Small intestine (tissue), 7 donors: ENCODE measurements at regions not wholly inside any gene's neighbourhood (a gene's known extent, or its start where the extent isn't known, plus 50 kb on each side); places are given as distances from the start of the nearest gene placed in this dataset.

Source experiments
- DNase-seq, 2 donors: peaks; one replicate each; pipeline versions ENCODE4 v3.0.0 to v3.0.0-alpha.2; 2013
- FAIRE-seq: peaks from 2 replicates; lab custom pipeline; 2012; peaks lifted over from hg19 to GRCh38; lab: Jason Lieb, UNC
- H3K27ac ChIP-seq, 3 donors: one replicate each; pipeline ENCODE4 v1.5.1; 2013; ENCODE audit warnings: low read length in 2 of 3, mild to moderate bottlenecking in 2 of 3, control low read depth in 1 of 3, inconsistent platforms in 1 of 3, low read depth in 1 of 3, moderate library complexity in 1 of 3
- H3K27me3 ChIP-seq, 3 donors: one replicate each; pipeline ENCODE4 v1.6.1; 2013; ENCODE audit warnings: low read length in 3 of 3, inconsistent platforms in 1 of 3; ENCODE audit not compliant: control insufficient read depth in 3 of 3, insufficient read depth in 3 of 3
- H3K36me3 ChIP-seq, 3 donors: one replicate each; pipeline ENCODE4 v1.6.1; 2013; ENCODE audit warnings: low read length in 3 of 3, inconsistent platforms in 1 of 3, low read depth in 1 of 3, mild to moderate bottlenecking in 1 of 3, moderate library complexity in 1 of 3; ENCODE audit not compliant: control insufficient read depth in 3 of 3, insufficient read depth in 2 of 3
- H3K4me1 ChIP-seq, 3 donors: one replicate each; pipeline ENCODE4 v1.6.1; 2013; ENCODE audit warnings: low read length in 2 of 3, inconsistent platforms in 1 of 3, low read depth in 1 of 3, mild to moderate bottlenecking in 1 of 3, moderate library complexity in 1 of 3; ENCODE audit not compliant: control insufficient read depth in 3 of 3, insufficient read depth in 2 of 3
- H3K4me3 ChIP-seq, 3 donors: one replicate each; pipeline ENCODE4 v1.5.1; 2013; ENCODE audit warnings: low read length in 3 of 3, control low read depth in 1 of 3, inconsistent platforms in 1 of 3, low read depth in 1 of 3, mild to moderate bottlenecking in 1 of 3, moderate library complexity in 1 of 3
- H3K9me3 ChIP-seq, 2 donors: one replicate each; pipeline ENCODE4 v1.6.1; 2013; ENCODE audit warnings: low read depth in 1 of 2, low read length in 1 of 2; ENCODE audit not compliant: control insufficient read depth in 2 of 2, insufficient read depth in 1 of 2
- WGBS, 3 donors: extraction: QIAGEN DNeasy Blood & Tissue Kit; methylation state at CpG; one replicate each; pipeline ENCODE4 v1.1.7; 2013; 5-methylcytosine and 5-hydroxymethylcytosine counted together
- donor health status: healthy with polysubstance abuse.
- donor health status: control.
- donor health status: control.
- donor health status: Bipolar disorder and iron deficiency.
- donor health status: healthy.

GRCh38 chr20:57070296-57070695, 196.1 kb downstream of the BMP7 start:
- H3K27ac ChIP-seq, result no peak overlapping the region
- no peaks in the 10 kb centered on the region for H3K36me3 ChIP-seq
- no peak overlapping the region for H3K4me3 ChIP-seq
- H3K9me3 ChIP-seq, result no peaks in the 10 kb centered on the region
- DNase-seq, result no peak
- H3K27me3 ChIP-seq, result peaks cover 0 to 23% (median 22%) of the 10 kb centered on the region in 3 donors
- 58 to 75% (median 71%) methylated on average over 1 of the region's 1 CpG for WGBS, 3 donors
- H3K4me1 ChIP-seq, result no peaks in the 10 kb centered on the region
- no peak for FAIRE-seq

- H3K36me3 ChIP-seq, result no peaks in the 10 kb centered on the region
- no peak for DNase-seq
- peaks cover 0 to 23% (median 19%) of the 10 kb centered on the region in 3 donors for H3K27me3 ChIP-seq
- no peak overlapping the region for H3K27ac ChIP-seq
- H3K4me3 ChIP-seq, result no peak overlapping the region
- no peaks in the 10 kb centered on the region for H3K9me3 ChIP-seq
- no peaks in the 10 kb centered on the region for H3K4me1 ChIP-seq
- FAIRE-seq, result no peak
- WGBS, 3 donors, result 4 to 11% (median 11%) methylated on average over 14 of the region's 14 CpGs
Observed at GRCh38 chr20:57071283-57071731, 195.1 kb downstream of the BMP7 start.

DNA sequence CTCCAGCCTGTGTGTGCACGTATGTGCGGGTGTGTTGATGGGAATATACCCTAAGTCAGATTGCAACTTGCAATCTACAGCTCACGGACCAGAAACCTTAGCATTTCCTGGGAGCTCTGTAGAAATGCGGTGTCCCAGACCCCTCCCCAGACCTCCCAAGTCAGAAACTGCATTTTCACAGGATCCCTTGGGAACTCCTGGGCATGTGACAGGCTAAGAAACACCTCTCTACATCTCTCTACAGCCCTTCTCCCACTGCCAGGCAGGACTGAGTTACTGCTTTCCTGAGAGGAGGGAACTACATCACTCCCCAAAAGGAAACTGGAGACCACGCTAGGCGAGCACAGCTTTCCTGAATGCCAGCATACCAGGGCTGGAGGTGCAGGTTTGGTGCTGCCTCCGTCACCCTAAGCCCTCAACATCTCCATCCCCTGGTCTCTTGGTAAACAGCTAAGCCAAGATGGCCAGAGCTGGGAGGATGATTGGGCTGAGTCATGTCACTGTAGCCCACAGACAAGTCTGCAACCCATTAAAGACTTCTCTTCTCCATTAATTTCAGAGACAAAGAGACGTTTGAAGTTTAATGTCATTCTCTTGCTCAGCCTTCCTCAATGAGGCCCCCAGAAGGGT, 194.4 kb downstream of the BMP7 start:
- no peaks in the 10 kb centered on the region for H3K4me1 ChIP-seq
- H3K4me3 ChIP-seq, result no peak overlapping the region
- DNase-seq, result no peak
- no peak for FAIRE-seq
- H3K9me3 ChIP-seq, result no peaks in the 10 kb centered on the region
- peaks cover 0 to 23% (median 19%) of the 10 kb centered on the region in 3 donors for H3K27me3 ChIP-seq
- H3K36me3 ChIP-seq, result no peaks in the 10 kb centered on the region
- no peak overlapping the region for H3K27ac ChIP-seq
- 39 to 52% (median 39%) methylated on average over 8 of the region's 8 CpGs for WGBS, 3 donors

GRCh38 chr20:57073402-57073801, 193.0 kb downstream of the BMP7 start:
- Histone ChIP-seq H3K27ac (no peak overlapping the region), H3K4me3 (no peak overlapping the region), H3K9me3 (no peaks in the 10 kb centered on the region), H3K4me1 (no peaks in the 10 kb centered on the region), H3K27me3 (peaks cover 0 to 20% (median 17%) of the 10 kb centered on the region in 3 donors), H3K36me3 (no peaks in the 10 kb centered on the region)
- DNase-seq (no peak), FAIRE-seq (no peak)
- WGBS, 3 donors, result 56 to 63% (median 61%) methylated on average over 8 of the region's 8 CpGs

DNA sequence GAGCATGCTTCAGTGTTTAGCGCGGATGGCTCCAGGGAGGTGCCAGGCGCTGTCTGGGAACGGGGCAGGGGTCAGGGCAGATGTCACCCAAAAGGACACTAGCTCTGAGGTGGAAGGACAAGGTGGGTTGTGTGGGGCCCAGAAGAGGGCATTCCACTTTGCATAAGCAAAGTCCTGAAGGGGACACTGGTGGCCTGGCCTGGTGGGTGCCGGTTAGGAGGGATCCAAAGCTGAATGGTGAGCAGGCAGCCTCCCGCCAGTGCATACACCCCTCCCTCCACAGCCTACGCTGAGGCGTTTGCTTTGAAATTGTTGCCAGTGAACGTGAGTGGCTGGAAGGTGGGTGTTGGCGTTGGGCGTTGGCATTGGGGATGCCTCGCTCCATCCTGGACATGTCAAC, 192.1 kb downstream of the BMP7 start:
- 71 to 79% (median 74%) methylated on average over 12 of the region's 12 CpGs for WGBS, 3 donors
- H3K36me3 ChIP-seq, result no peaks in the 10 kb centered on the region
- no peak overlapping the region for H3K27ac ChIP-seq
- peaks cover 0 to 19% (median 16%) of the 10 kb centered on the region in 3 donors for H3K27me3 ChIP-seq
- no peaks in the 10 kb centered on the region for H3K4me1 ChIP-seq
- no peak for FAIRE-seq
- H3K4me3 ChIP-seq, result no peak overlapping the region
- no peak for DNase-seq
- H3K9me3 ChIP-seq, result no peaks in the 10 kb centered on the region

DNA sequence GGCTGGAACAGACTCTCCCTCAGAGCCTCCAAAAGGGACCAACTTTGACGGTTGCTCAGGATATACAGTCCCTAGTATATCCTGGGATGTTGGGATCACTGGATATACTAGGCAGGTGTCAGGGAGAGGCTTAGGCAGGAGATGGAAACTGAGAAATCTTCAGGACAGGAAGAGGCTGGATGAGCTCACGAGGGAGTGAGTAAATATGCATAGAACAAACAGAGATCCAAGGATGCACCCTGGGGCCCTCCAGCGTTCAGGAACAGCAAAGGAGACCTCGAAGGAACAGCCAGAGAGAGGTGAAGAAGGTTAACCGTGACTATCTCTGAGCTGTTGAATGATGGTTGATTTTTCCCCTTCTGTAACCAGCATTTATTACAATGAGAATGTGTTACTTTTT, 191.3 kb downstream of the BMP7 start:
- Histone ChIP-seq H3K4me1 (no peaks in the 10 kb centered on the region), H3K4me3 (no peak overlapping the region), H3K36me3 (no peaks in the 10 kb centered on the region), H3K27me3 (peaks cover 0 to 17% (median 11%) of the 10 kb centered on the region in 3 donors), H3K27ac (no peak overlapping the region), H3K9me3 (peaks cover 0 to 2% of the 10 kb centered on the region in 2 donors)
- 55 to 69% (median 68%) methylated on average over 5 of the region's 5 CpGs for WGBS, 3 donors
- DNase-seq (no peak), FAIRE-seq (no peak)

DNA sequence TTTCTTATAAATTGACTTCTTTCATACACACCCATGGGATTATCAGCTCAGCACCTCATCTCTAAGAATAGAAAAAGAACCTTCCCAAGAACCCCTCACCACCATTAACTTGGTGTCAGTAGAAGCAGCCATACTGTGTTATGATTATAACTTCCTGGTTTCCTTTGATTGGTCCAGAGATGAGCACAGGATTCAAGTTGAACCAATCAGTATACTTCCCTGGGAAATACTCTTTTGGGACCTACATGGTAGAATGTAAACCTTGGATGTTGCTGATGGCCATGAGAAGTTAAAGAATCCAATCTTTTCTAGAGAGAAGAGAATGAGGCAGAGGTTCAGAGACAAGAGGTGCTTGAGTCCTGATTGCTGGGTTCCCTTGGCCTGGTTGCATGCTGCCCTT, 190.8 kb downstream of the BMP7 start:
- Histone ChIP-seq H3K4me3 (no peak overlapping the region), H3K4me1 (no peaks in the 10 kb centered on the region), H3K36me3 (no peaks in the 10 kb centered on the region), H3K9me3 (peaks cover 0 to 2% of the 10 kb centered on the region in 2 donors), H3K27me3 (peaks cover 0 to 17% (median 11%) of the 10 kb centered on the region in 3 donors), H3K27ac (no peak overlapping the region)
- DNase-seq, result no peak
- no peak for FAIRE-seq

GRCh38 chr20:57076152-57076652, 190.2 kb downstream of the BMP7 start:
- Histone ChIP-seq H3K4me1 (no peaks in the 10 kb centered on the region), H3K4me3 (no peak overlapping the region), H3K36me3 (no peaks in the 10 kb centered on the region), H3K27me3 (peaks cover 0 to 16% (median 8%) of the 10 kb centered on the region in 3 donors), H3K9me3 (peaks cover 0 to 2% of the 10 kb centered on the region in 2 donors), H3K27ac (no peak overlapping the region)
- 71 to 82% (median 73%) methylated on average over 11 of the region's 11 CpGs for WGBS, 3 donors
- no peak for FAIRE-seq
- no peak for DNase-seq
